Astrocyte (in vitro differentiated cells and primary cell): ENCODE measurements at regions not wholly inside any gene's neighbourhood (a gene's known extent, or its start where the extent isn't known, plus 50 kb on each side); places are given as distances from the start of the nearest gene placed in this dataset.
A peak's percentile ranks its signal among the peaks of the same experiment; 100 is the strongest.

Experiments
- DNase-seq: peaks from one replicate; pipeline ENCODE4 v3.0.0-alpha.2; 2010; ENCODE audit warnings: low read depth
- FAIRE-seq: peaks from 2 replicates; lab custom pipeline; 2011; peaks lifted over from hg19 to GRCh38; lab: Jason Lieb, UNC
- H2AFZ ChIP-seq: 2 replicates; pipeline ENCODE4 v1.6.0; 2012; ENCODE audit warnings: low read depth, low read length, inconsistent platforms
- H3K27ac ChIP-seq: 2 replicates; pipeline ENCODE4 v1.5.1; 2011; ENCODE audit warnings: low read depth, low read length, inconsistent platforms
- H3K27me3 ChIP-seq: 2 replicates; pipeline ENCODE4 v1.6.0; 2011; ENCODE audit warnings: low read length, inconsistent platforms; ENCODE audit not compliant: insufficient read depth
- H3K36me3 ChIP-seq: 2 replicates; pipeline ENCODE4 v1.5.1; 2011; ENCODE audit warnings: low read length, inconsistent platforms; ENCODE audit not compliant: insufficient read depth
- H3K4me1 ChIP-seq: 2 replicates; pipeline ENCODE4 v1.5.1; 2011; ENCODE audit warnings: low read length, inconsistent platforms; ENCODE audit not compliant: insufficient read depth
- H3K4me2 ChIP-seq: 2 replicates; pipeline ENCODE4 v1.6.0; 2012; ENCODE audit warnings: low read length, inconsistent platforms
- H3K4me3 ChIP-seq: 2 replicates; pipeline ENCODE4 v1.5.1; 2011; ENCODE audit warnings: low read depth, mild to moderate bottlenecking, low read length, inconsistent platforms; ENCODE audit not compliant: insufficient read depth
- H3K79me2 ChIP-seq: 2 replicates; pipeline ENCODE4 v1.6.0; 2012; ENCODE audit warnings: mild to moderate bottlenecking, low read length, inconsistent platforms; ENCODE audit not compliant: insufficient read depth
- H3K9ac ChIP-seq: 2 replicates; pipeline ENCODE4 v1.6.0; 2012; ENCODE audit warnings: mild to moderate bottlenecking, low read length, inconsistent platforms
- H3K9me3 ChIP-seq: 2 replicates; pipeline ENCODE4 v1.5.1; 2012; ENCODE audit warnings: low read depth, mild to moderate bottlenecking, low read length, inconsistent platforms; ENCODE audit not compliant: insufficient read depth
- H4K20me1 ChIP-seq: 2 replicates; pipeline ENCODE4 v1.6.0; 2012; ENCODE audit warnings: low read length, inconsistent platforms; ENCODE audit not compliant: insufficient read depth
- H3K27ac Mint-ChIP-seq: one replicate; pipeline ENCODE4 v1.8.0; 2021; ENCODE audit warnings: mild to moderate bottlenecking, mixed read lengths; ENCODE audit not compliant: unreplicated experiment
- H3K27me3 Mint-ChIP-seq: one replicate; pipeline ENCODE4 v1.8.0; 2021; ENCODE audit warnings: low read depth, mixed read lengths; ENCODE audit not compliant: unreplicated experiment
- H3K36me3 Mint-ChIP-seq: one replicate; pipeline ENCODE4 v1.8.0; 2021; ENCODE audit warnings: low read depth, mixed read lengths; ENCODE audit not compliant: unreplicated experiment
- H3K4me1 Mint-ChIP-seq: one replicate; pipeline ENCODE4 v1.8.0; 2021; ENCODE audit warnings: low read depth, mixed read lengths; ENCODE audit not compliant: unreplicated experiment
- H3K4me3 Mint-ChIP-seq: one replicate; pipeline ENCODE4 v1.8.0; 2021; ENCODE audit warnings: mild to moderate bottlenecking, moderate library complexity, mixed read lengths; ENCODE audit not compliant: unreplicated experiment
- H3K9me3 Mint-ChIP-seq: one replicate; pipeline ENCODE4 v1.8.0; 2021; ENCODE audit warnings: mild to moderate bottlenecking, mixed read lengths; ENCODE audit not compliant: unreplicated experiment
- CTCF ChIP-seq: IDR thresholded peaks from 2 replicates; pipeline ENCODE4 v1.5.1; 2011; ENCODE audit warnings: low read depth, mild to moderate bottlenecking, inconsistent platforms, low read length, moderate library complexity; ENCODE audit not compliant: insufficient read depth
- EZH2 ChIP-seq: IDR thresholded peaks from 2 replicates; pipeline ENCODE4 v1.6.1; 2012; ENCODE audit warnings: mild to moderate bottlenecking, low read length, inconsistent platforms; ENCODE audit not compliant: insufficient read depth

- Histone ChIP-seq H3K27ac (no peak overlapping the region), H3K9me3 (no peaks in the 10 kb centered on the region), H3K36me3 (no peaks in the 10 kb centered on the region), H3K9ac (no peak overlapping the region), H3K27me3 (no peaks in the 10 kb centered on the region), H3K79me2 (no peaks in the 10 kb centered on the region), H2AFZ (no peak overlapping the region), H4K20me1 (no peaks in the 10 kb centered on the region), H3K4me2 (no peak overlapping the region), H3K4me1 (peaks cover 4% of the 10 kb centered on the region), H3K4me3 (no peak overlapping the region)
- Mint-ChIP-seq H3K36me3 (no peaks in the 10 kb centered on the region), H3K27ac (no peak overlapping the region), H3K27me3 (peaks cover 3% of the 10 kb centered on the region), H3K9me3 (peaks cover 8% of the 10 kb centered on the region), H3K4me1 (peaks cover 15% of the 10 kb centered on the region), H3K4me3 (no peak overlapping the region)
- no peak for TF ChIP-seq EZH2
- no peak for TF ChIP-seq CTCF
- DNase-seq (no peak), FAIRE-seq (peak; percentile 78)
These were observed 267.3 kb upstream of the IL12A start for GRCh38 chr3:159721324-159721723.

- Mint-ChIP-seq H3K4me1 (peaks cover 21% of the 10 kb centered on the region), H3K27me3 (no peaks in the 10 kb centered on the region), H3K36me3 (no peaks in the 10 kb centered on the region), H3K9me3 (peaks cover 5% of the 10 kb centered on the region), H3K4me3 (no peak overlapping the region), H3K27ac (no peak overlapping the region)
- H3K36me3 ChIP-seq, result no peaks in the 10 kb centered on the region
- FAIRE-seq, result no peak
- H3K27me3 ChIP-seq, result no peaks in the 10 kb centered on the region
- no peak overlapping the region for H3K4me3 ChIP-seq
- H3K4me2 ChIP-seq, result no peak overlapping the region
- H4K20me1 ChIP-seq, result no peaks in the 10 kb centered on the region
- no peaks in the 10 kb centered on the region for H3K9me3 ChIP-seq
- H3K9ac ChIP-seq, result no peak overlapping the region
- no peak overlapping the region for H3K27ac ChIP-seq
- no peak for TF ChIP-seq CTCF
- no peak for TF ChIP-seq EZH2
- DNase-seq, result no peak
- H3K79me2 ChIP-seq, result no peaks in the 10 kb centered on the region
- peaks cover 9% of the 10 kb centered on the region for H3K4me1 ChIP-seq
- H2AFZ ChIP-seq, result no peak overlapping the region
These were observed 265.3 kb upstream of the IL12A start for GRCh38 chr3:159723295-159723694.

GRCh38 chr3:159724627-159725026 lies 264.0 kb upstream of the IL12A start:
- Histone ChIP-seq H3K27me3 (no peaks in the 10 kb centered on the region), H3K4me2 (no peak overlapping the region), H3K79me2 (no peaks in the 10 kb centered on the region), H3K9me3 (no peaks in the 10 kb centered on the region), H3K27ac (no peak overlapping the region), H4K20me1 (no peaks in the 10 kb centered on the region), H3K9ac (no peak overlapping the region), H3K4me3 (no peak overlapping the region), H3K36me3 (no peaks in the 10 kb centered on the region), H2AFZ (no peak overlapping the region), H3K4me1 (peaks cover 9% of the 10 kb centered on the region)
- Mint-ChIP-seq H3K27ac (no peak overlapping the region), H3K27me3 (no peaks in the 10 kb centered on the region), H3K4me3 (no peak overlapping the region), H3K9me3 (no peaks in the 10 kb centered on the region), H3K4me1 (peaks cover 21% of the 10 kb centered on the region), H3K36me3 (no peaks in the 10 kb centered on the region)
- DNase-seq (peak; percentile 35), FAIRE-seq (peak; percentile 60)
- TF ChIP-seq CTCF (no peak), EZH2 (no peak)
